Dedifferentiated amniotic fluid mesenchymal stem cell (primary cell): ENCODE measurements at regions not wholly inside any gene's neighbourhood (a gene's known extent, or its start where the extent isn't known, plus 50 kb on each side); places are given as distances from the start of the nearest gene placed in this dataset.

Experiments used
- DNase-seq: peaks from one replicate; pipeline ENCODE4 v3.0.0-alpha.2; 2016; ENCODE audit errors: extremely low spot score

DNA sequence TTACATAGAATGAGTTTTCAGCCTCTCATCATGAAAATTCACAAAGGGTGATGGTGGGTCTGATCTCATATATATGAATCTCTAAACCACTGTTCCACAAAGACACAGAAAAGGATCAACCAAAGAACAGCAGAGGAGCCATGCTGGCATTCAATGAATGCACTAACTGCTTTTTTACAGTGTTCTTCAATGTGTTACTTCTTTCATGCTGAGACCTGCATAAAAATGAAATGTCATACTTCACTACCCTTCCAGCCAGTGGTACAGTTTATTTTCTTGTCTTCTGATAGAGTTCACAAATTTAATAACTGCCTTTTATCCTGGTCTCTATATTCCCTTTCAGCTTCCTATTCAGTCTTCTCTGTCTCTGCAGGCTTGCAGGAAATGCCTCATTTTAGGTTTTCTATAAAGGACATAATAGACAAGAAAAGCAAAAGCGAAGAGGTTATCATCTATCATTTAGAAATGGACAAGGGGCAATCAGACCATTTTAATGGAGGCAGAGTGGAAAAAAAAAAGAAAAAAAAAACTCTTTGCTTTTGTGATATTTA lies 836.7 kb upstream of the FOXG1 start:
- DNase-seq, result no peak

DNA sequence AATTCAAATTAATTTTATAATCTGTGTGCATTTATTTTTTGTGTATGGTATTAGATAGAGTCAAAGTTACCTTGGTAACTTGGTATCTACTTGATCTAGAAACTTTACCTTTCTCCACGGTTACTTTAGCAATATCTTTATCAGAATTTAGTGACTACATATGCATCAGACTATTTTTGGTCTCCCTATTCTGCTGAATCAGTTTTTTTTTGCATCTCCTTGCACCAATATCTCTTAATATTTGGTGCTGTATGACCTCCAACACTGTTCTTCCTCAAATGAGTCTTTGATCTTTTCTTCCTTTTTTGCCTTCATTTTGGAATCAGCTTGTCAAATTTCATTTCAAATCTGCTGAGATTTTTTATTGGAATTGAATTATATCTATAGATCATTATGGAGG lies 828.2 kb upstream of the FOXG1 start:
- DNase-seq, result no peak

DNA sequence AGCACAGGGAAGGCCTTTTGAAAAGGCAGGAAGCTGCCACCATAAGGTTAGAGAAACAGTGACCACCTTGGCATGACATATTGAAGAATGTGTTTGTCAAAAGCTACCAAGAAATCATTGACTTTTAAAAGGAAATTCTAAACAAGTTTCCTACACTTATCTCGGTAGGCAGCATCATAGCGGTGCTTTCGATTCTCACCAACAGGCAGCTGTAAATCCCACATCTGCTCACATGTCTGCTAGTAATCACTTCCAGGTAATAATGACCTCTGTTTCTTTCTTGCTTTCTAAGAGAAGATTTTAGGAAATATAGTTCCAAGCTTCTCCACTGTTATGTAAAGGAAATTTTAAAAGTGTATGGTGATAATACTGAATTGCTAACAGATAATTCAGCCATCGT lies 821.1 kb upstream of the FOXG1 start:
- DNase-seq, result no peak

DNA sequence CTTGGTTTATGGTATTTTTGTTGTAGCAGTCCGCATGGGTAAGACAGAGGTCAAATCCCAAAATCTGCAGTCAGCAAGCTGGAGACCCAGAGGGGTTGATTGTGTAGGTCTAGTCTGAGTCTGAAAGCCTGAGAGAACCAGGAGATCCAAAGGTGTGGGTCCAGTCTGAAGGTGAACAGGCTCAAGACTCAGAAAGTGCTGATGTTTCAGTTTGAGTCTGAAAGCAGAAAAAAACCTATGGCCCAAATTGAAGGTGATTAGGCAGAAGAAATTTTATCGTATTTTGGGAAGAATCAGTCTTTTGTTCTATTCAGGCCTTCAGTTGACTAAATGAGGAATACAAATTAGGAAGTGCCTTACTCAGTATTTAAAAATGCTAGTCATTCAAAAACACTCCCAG lies 807.8 kb upstream of the FOXG1 start:
- DNase-seq, result no peak

DNA sequence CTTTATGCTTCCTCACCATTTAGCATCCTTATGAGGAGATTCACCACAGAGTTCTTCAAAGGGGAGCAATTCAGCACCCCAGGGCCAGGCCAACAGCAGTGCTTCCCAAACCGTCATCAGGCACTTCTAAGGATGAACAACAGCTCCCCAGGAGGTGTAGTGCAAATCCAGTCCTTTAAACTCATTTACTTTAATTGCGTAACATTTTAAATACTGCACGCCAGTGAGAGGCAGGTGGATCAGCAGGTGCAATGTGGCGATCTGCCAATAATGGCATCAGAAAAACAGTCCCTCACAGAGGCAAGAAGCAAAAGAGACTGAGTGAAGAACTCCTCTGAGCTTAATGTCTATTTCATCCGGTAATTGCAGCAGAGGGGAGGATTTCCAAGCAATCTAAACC lies 770.9 kb upstream of the FOXG1 start:
- DNase-seq, result no peak

DNA sequence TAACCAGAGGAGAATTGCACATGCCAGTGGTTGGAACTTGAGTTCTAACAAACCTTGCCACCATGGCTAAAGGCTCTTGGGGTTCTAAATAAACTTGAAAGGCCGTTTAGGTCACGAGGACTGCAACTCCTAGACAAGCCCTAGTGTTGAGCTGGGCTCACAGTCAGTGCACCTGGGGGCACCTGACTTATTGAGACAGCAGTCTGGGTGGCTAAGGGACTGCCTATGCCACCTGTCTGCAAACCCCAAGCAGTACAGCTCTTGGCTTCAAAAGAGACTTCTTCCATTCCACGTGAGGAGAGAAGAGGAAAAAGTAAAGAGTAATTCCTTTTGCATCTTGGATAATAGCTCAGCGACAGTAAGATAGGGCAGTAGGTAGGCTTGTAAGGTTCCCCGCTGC lies 765.6 kb upstream of the FOXG1 start:
- no peak for DNase-seq

DNA sequence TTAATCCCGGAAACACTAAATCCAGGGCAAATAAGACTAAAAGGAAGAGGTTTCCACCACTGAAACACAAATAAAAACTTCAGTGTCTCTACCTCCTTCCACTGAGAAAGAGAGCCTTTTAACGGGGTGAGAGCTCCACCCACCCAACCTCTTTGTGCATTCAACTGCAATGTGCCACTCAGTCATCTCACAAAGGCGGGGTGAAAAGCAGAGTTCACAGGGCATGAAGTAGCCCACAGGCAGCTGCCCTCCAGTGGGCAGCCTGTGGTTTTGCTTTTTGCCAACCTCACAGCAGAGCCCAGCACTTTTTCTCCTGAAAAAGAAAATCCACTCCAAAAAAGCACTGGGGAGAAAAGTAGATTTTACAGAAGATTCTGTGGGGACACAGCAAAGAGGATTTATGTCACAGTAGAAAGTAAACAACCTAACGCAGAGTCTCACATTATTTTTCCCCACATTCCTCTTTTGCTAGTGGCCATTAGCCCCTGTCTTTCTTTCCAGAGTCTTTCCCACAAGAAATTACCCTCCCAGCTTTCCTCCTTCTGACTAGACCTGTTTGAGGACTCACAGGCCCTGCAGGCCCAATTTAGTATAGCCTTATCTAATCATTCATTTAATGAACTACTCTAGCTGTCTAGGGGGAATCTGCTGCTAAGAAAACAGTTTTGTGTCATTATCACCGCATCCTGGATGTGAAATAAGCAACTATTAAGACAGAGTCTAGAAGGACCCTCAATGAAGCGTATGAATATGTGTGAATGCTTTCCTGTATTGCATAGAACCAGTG lies 753.8 kb upstream of the FOXG1 start:
- no peak for DNase-seq

DNA sequence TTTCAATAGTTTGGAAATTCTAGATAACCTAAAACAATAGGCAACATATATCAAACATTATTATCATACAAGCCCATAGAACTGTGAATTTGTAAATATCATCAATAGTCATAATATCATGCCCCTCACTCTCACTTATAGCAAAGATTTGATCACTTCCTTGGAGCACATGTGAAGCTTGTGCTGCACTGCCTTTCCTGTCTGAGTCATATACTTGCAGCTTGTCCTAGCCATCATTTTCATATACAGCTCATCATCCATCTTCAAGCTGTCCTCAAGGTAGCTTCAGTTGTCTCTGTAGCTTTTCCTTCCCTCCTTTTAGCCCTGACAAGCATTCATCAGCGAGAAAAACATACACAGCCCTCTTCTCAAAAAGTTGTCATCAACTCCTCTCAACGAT lies 746.5 kb upstream of the FOXG1 start:
- no peak for DNase-seq

DNA sequence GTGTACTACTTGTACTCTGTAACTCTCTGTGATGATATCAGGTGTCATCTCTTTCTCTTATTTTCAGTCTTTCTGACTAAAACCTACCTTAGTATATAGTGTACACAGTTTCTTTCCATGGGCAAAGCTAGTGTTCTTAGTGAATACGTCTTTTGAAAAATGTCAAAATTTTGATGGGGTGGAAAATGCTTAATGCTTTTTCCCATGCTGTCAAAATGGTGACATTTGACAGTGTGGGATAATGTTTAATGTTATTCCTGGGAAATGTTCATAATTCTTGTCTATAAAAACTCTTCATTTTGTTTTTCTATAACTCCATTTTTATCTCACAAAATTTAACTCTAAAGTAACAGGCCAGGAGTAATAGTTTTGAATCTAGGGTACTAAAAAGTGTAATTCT lies 742.7 kb upstream of the FOXG1 start:
- DNase-seq, result no peak

DNA sequence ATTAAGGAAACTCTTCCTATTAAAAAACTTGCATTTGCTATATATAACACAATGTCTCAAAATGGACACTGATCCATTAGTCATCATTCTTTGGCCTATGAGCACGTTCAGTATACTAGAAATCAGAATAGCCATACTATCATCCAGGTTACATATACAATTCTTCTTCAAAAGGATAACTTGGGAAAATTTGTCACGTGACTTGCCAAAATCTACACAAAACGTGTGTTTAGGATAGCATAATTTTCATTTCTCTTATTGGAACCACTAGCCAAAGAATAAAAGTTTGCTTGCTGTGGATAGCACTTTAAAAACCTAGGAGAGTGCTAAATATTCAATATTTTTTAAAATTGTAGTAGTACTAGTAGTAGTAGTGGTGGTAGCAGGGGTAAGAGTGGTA lies 714.3 kb upstream of the FOXG1 start:
- DNase-seq, result no peak

DNA sequence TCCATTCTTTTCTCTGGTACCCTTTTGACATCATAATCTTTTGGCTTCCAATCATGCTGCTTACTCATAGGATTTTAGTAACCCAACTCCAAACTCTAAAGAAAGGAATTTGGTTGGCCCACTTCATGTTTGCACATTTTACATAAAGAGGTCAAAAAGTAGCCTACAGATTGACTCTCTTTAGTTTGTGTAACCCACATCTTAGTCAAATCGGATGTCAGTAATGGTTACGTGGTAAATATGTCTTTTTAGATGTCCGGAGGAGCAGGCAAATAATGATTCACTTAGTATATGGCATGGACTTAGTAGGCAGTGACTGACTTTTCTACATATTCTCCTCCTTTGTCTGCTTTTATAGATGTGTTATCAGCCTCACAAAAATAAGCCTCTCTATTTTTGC lies 711.6 kb upstream of the FOXG1 start:
- DNase-seq, result no peak

DNA sequence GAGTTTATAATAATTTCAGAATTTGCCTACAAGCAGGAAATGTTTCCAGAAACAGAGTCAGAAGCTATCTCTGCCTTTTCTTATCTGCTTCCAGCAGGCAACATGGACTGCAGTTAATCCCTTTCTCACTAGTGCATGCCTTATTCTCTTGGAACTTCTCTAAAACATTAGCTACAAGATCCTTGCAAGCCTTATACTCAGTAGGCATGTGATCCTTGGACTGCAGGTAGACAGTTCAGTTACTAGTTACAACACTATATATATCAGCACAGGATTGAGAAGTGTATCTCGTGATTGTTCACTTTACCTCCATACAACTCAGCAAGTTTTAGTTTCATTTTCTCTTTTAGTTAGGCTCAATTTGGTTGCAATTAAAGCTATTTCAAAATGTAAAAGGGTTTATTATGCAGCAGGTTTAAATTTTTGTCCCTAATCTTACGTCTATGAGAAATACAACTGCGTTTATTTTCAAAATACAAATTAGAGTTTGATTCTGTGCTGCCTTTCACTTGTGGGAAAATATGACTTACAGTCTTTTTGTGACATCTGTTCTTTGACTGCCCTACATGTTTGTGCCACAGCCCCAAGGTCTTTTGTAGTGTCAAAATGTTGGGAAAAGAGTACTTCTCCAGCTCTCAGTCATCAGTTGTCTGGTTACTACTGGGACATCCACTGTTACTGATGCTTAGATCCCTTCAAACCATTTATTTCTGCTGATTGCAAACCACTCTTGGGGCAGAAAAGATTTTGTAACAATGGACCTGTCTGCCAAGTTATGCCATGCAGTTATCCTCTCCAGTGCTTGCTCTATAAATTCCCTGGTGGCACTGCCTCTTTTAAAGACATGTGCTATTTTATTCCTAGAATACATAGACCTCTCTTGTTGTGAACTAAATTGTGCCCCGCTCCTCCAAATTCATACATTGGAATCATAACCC lies 709.0 kb upstream of the FOXG1 start:
- DNase-seq, result no peak

DNA sequence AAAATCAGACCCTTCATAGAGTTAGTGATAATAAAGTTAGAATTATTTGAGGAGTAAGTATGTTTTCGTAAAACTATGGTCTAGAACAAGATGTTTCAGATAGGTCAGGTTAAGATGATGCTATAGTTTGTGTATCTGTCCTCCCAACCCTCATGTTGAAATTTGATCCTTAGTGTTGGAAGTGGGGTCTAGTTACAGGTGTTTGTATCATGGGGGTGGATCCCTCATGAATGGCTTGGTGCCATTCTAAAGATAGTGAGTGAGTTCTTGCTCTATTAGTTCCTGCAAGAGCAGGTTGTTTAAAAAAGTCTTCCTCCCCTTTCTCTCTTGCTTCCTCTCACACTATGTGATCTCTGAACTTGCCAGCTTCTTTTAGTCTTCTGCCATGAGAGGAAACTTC lies 707.3 kb upstream of the FOXG1 start:
- DNase-seq, result no peak

DNA sequence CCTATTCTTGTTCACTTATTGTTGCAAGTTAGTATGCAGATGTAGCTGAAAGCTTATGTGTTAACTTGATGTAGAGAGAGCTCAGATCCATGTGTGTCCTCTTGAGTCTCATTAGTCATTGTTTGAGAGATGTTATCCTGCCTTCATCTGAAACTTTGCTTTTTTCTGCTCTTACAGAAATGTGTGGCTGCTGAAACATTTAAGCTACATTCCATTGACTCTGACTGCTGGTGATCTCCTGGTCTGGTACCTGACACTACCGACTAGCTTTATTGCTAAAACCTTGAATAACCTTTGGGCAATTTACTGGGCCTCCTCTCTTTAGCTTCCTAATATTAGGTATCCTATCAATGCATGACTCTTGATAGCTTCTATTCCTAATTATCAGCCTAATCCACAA lies 705.6 kb upstream of the FOXG1 start:
- no peak for DNase-seq

DNA sequence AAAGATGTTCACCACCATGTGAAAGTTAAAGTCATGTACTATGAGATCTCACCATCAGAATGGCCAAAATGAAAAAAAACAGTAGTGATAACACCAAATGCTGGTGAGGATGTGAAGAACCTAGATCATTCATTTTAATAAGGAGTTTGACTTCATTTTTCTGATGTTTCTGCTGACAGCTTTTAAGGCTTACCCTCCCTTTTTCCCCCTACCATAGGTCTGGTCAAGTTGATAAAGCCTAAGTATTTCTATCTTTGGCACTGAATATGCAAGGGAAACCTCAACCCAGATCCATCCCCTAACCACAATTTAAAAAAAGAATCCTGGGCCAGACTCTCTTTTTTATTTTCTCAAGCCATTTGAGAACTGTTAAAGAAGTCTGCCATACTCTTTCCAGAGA lies 689.6 kb upstream of the FOXG1 start:
- DNase-seq, result no peak

DNA sequence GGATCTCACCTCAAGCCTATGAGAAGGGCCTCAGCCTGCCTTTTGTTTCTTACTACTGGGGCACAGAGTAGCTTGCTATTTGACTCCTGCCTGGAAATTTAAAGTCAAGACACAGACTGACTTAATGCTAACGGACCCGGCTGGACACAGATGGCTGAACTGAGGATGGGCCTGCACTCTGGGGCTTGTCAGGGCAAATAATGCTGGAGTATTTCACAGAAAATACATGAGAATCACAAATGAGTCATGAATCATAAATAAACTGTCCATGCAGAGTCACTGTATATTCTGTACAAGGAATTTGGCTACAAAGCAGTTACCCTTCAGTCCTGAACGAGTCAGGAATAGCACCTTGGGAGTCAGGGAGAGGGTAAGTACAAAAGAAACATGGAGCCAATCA lies 683.2 kb upstream of the FOXG1 start:
- DNase-seq, result no peak

DNA sequence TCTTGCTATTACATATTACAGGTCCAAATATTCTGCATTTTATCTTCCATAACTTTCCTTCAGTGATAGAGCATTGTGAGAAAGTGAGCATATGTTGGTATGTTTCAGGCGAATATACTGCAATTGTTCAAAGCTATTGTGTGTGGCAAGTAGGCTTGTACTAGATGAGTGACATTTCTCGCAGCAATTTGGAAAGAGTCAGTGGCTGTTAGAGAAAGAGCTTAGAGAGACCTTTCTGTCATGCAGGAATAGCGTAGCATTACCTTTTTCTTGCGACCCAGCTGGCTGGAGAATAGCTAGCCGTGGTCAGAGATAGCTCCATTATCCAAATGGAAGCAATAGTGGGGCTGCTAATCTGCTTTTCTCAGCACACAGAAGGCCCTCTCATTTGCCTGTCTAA lies 678.5 kb upstream of the FOXG1 start:
- DNase-seq, result no peak

DNA sequence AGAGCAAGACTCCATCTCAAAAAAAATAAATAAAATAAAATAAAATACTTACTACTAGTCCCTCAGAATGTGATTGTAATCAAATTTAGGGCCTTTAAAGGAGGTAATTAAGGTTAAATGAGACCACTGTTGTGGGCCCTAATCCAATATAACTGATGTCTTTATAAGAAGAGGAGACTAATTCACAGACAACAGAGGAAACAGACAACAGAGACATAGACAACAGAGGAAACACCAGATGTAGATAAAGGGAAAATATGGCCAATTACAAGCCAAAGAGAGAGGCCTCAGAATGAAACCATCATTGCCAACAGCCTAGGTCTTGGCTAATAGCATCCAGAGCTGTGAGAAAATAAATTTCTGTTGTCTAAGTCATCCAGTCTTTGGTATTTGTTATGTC lies 669.0 kb upstream of the FOXG1 start:
- DNase-seq, result no peak

DNA sequence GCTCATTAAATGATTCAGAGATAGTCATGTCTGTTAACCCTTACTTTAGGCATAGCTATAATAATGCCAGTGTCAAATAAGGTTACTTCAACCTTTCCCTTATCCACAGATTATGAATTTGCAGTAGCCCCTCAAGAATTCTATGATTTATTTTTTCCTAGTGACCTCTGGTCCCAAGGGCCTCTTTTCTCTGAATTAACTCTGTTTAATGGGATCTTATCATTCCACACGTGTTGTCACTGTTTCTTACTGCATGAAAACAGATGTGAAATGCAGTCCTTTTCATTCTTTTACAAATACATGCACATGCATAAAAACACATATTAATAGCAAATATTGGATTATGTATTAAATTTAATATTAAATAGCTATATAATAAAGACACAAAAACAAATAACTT lies 667.7 kb upstream of the FOXG1 start:
- DNase-seq, result no peak

DNA sequence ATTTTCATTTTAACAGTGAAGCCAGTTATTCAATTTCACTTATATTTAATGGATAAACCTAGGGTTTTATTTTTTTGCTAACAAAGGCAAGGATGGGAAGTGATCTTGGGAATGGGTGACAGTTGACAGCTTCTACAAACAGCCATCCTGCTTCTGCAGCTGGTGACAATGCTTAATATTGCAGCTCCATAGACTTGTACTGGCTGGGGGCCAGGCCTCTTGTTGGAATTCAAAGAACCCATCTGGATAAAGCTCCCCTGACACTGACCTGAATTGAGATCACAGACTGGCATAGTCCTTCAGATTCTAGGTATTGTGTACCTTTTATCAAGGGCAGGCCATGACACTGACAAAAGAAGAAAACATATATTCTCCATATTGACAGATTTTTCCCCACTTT lies 664.6 kb upstream of the FOXG1 start:
- DNase-seq, result no peak

DNA sequence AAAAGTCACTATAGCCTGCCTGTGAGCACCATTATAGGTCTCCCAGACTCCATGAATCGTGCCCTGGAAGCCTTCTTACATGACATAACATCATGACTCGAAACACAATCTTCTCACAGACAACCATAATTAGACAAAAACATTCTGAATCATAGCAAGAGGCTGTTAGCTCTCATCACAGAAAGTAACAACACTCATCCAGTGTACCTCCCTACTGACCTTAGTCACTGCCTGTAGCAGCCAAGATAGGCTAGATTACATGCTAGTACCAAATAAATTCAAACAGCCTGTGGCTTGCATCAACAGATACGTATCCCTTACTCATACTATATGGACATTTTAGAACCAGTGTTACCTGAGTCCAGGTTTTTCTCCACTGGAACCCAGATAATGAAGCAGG lies 663.8 kb upstream of the FOXG1 start:
- DNase-seq, result no peak

DNA sequence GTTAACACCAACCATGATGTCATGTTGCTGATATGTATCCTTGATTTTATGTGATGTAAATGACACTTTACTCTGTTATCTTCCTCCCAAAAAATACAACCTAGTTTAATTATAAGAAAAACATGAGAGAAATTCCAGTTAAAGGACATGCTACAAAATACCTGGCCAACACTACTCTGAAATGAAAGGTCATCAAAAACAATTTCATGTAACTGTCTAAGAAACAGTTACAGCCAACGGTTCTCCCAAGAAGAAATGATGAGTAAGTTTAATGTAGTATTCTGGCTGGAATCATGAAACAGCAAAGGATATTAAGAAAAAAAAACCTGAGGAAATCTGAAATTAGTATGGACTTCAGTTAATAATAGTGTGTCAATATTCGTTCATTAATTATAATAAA lies 653.3 kb upstream of the FOXG1 start:
- no peak for DNase-seq

DNA sequence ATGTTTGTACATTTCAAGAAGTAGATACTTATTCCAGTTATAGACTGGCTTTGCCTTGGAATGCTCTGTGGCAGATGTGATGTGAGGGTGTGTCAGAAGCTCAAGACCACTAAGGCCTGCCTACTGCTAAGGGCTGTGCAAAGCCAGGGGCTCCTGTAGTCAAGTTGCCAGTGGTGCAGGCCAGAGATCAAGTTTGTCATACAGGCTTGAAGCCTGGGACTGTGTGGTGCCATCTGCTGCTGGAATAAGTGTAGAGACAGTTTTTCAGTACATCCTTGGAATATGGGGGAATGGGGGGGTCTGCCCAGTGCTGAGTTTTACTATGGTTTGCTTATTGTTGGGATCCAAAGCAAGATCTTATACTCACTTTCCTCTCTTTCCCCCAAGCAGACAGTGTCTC lies 649.9 kb upstream of the FOXG1 start:
- DNase-seq, result no peak
